Neural progenitor cell (in vitro differentiated cells): ENCODE measurements at regions not wholly inside any gene's neighbourhood (a gene's known extent, or its start where the extent isn't known, plus 50 kb on each side); places are given as distances from the start of the nearest gene placed in this dataset.

Experiments
- EZH2 ChIP-seq: fragments of 200-600 bp; sonication (generic); IDR thresholded peaks from 2 replicates; pipeline ENCODE4 v1.6.1; 2017; ENCODE audit warnings: antibody characterized with exemption, mild to moderate bottlenecking, moderate library complexity
- EZH2phosphoT487 ChIP-seq: fragments of 200-600 bp; sonication (generic); IDR thresholded peaks from 2 replicates; pipeline ENCODE4 v1.6.1; 2017; ENCODE audit warnings: antibody characterized with exemption
- TF ChIP-seq, protein P1 (sequence below): fragments of 200-600 bp; sonication (generic); IDR thresholded peaks from 2 replicates; pipeline ENCODE4 v1.5.1; 2017; ENCODE audit warnings: antibody characterized with exemption, mild to moderate bottlenecking

DNA sequence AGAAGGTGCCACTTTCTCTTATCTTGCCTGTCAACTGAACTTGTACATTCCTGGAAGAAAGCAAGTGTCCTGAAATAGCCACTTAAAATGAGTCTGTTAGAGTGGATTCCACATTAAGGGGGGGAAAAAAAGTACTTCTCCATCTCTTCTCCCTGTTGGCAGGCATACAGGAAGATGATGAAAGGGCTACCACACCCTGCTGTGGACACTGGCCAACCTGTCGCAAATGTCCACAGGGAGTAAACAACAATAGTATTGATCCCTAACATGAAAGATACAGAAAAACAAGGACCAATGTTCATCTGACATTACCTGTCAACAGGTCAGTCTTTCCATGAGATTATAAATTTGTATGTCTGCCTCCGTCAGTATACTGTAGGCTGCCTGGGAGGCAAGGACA lies 265.1 kb upstream of the MAP3K1 start:
- TF ChIP-seq, protein P1, sequence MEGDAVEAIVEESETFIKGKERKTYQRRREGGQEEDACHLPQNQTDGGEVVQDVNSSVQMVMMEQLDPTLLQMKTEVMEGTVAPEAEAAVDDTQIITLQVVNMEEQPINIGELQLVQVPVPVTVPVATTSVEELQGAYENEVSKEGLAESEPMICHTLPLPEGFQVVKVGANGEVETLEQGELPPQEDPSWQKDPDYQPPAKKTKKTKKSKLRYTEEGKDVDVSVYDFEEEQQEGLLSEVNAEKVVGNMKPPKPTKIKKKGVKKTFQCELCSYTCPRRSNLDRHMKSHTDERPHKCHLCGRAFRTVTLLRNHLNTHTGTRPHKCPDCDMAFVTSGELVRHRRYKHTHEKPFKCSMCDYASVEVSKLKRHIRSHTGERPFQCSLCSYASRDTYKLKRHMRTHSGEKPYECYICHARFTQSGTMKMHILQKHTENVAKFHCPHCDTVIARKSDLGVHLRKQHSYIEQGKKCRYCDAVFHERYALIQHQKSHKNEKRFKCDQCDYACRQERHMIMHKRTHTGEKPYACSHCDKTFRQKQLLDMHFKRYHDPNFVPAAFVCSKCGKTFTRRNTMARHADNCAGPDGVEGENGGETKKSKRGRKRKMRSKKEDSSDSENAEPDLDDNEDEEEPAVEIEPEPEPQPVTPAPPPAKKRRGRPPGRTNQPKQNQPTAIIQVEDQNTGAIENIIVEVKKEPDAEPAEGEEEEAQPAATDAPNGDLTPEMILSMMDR: no peak
- TF ChIP-seq EZH2phosphoT487 (no peak), EZH2 (no peak)
